PFSK-1 (cell line): ENCODE measurements at regions not wholly inside any gene's neighbourhood (a gene's known extent, or its start where the extent isn't known, plus 50 kb on each side); places are given as distances from the start of the nearest gene placed in this dataset.

Source experiments
- POLR2AphosphoS5 ChIP-seq: IDR thresholded peaks from 2 replicates; pipeline ENCODE4 v1.6.1; 2012; ENCODE audit warnings: low read depth, mild to moderate bottlenecking, control low read depth, low read length, moderate library complexity
- REST ChIP-seq, 2 experiments: IDR thresholded peaks; 2 replicates each; pipeline versions ENCODE4 v1.6.1 to v1.8.0; 2011 to 2012; ENCODE audit warnings: low read depth in 2 of 2, low read length in 2 of 2, control low read depth in 1 of 2, inconsistent platforms in 1 of 2, mild to moderate bottlenecking in 1 of 2, moderate library complexity in 1 of 2; ENCODE audit not compliant: insufficient read depth in 1 of 2
- SIN3A ChIP-seq: IDR thresholded peaks from 2 replicates; pipeline ENCODE4 v1.6.1; 2012; ENCODE audit warnings: mild to moderate bottlenecking, low read length, moderate library complexity, borderline replicate concordance; ENCODE audit not compliant: insufficient read depth
- TAF1 ChIP-seq: IDR thresholded peaks from 2 replicates; pipeline ENCODE4 v1.6.1; 2012; ENCODE audit warnings: low read length, control low read depth, borderline replicate concordance; ENCODE audit not compliant: insufficient read depth

- TF ChIP-seq SIN3A (no peak), REST (IDR thresholded peaks at IDR 0.05; ENCODE audit: insufficient read depth in 1 of 2, low read depth in 2 of 2, low read length in 2 of 2) (no peak), TAF1 (no peak), POLR2AphosphoS5 (no peak)
Measured at GRCh38 chr6:137767911-137768690, 99.0 kb upstream of the TNFAIP3 start.
